SKM-1 treated with dmso at 0.1 percent for 144 hours (cell line): ENCODE measurements at regions not wholly inside any gene's neighbourhood (a gene's known extent, or its start where the extent isn't known, plus 50 kb on each side); places are given as distances from the start of the nearest gene placed in this dataset.

ENCODE experiments used
- DNase-seq: peaks from one replicate; lab custom pipeline; 2025; ENCODE audit not compliant: unreplicated experiment; lab: John Stamatoyannopoulos, UW

DNA sequence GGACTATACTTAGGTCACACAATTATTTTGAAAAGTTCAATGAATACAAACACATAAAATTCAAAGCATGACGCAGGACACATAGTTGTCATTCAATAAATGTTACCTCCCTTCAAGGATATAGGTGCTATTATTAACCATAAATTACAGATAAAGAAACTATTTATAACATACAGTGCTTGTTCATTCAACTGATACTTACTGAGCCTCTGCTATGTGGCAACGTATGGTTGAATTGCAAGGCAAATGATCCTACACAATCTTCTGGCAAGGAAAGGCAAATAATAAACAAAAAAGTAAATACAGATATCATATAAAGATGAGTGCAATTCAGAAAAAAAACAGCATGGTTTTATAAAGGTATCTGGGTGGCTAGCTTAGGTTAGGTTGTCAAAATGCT, 614.7 kb downstream of the LTN1 start:
- no peak for DNase-seq

- no peak for DNase-seq
Measured at GRCh38 chr21:28375708-28376385, 616.8 kb downstream of the LTN1 start.

GRCh38 chr21:28374881-28375280, 617.8 kb downstream of the LTN1 start:
- no peak for DNase-seq

- no peak for DNase-seq
Measured at GRCh38 chr21:28371713-28372112, 621.0 kb downstream of the LTN1 start.

DNA sequence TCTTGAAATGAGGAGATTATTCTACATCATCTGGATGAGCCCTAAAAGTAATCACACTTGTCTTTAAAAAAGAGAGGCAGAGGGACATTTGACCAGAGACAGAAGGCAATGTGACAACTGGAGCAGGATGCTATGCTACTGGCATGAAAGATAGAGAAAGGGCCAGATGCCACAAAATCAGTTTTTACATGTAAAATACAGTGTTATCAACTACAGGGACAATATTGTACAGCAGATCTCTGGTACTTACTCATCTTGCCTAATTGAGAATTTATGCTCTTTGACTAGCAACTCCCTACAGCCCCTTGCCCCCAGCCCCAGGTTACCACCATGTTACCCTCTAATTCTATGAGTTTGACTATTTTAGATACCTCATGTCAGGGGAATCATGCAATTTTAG, 633.4 kb downstream of the LTN1 start:
- DNase-seq, result no peak

DNA sequence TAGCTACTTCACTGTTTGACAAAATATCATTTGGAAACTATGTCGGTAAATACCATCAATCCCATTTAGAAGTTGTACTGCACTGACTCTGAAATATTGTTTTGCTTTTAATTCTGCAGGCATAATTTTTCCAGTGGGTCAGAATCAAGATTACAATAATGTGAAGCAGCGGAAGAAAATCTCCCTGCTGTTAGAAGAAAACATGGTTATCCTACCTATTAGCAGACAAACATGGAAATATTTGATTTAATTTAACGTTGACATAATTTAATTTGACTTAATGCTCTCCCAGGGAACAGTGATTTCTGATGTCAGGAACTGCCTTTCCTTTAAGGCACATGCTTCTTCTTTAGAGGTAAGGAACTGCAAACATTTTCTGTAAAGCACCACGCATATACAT, 634.0 kb downstream of the LTN1 start:
- no peak for DNase-seq

- no peak for DNase-seq
Measured at GRCh38 chr21:28358170-28358569, 634.5 kb downstream of the LTN1 start.

DNA sequence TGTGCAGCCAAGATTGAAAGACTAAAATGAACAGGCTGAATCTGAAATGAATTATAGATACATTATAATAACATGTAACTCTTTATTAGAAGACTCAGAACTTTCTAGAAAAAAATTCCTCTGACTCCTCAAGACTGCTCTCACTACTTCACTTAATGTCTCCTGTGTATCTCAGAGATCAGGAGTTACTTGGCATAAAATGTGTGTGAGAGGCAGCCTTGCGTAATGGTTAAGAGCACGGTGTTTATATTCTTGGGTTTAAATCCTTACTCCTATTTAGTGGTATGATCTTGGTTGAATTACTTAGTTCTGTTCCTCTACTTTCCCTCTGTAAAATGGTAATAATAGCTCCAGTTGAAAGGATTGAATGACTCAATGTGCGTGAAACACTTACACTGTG, 634.9 kb downstream of the LTN1 start:
- DNase-seq, result no peak

DNA sequence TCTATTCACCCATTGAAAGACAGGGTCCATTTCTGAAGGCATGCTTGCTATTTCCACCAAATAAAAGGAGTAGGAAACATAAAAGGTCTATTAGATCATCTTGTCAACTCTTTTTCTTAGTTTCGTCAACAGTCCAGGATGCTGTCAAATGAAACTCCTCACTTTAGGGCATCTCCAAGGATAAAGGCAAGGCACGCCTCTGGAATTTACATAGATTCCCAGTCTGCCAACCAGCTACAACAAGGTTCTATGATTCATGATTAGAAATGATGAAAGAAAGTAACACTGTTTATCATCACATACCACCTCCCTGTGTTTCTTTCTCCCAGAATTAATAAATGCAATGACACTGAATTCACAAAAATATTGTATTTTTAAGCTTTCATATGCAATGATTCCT, 636.3 kb downstream of the LTN1 start:
- no peak for DNase-seq

DNA sequence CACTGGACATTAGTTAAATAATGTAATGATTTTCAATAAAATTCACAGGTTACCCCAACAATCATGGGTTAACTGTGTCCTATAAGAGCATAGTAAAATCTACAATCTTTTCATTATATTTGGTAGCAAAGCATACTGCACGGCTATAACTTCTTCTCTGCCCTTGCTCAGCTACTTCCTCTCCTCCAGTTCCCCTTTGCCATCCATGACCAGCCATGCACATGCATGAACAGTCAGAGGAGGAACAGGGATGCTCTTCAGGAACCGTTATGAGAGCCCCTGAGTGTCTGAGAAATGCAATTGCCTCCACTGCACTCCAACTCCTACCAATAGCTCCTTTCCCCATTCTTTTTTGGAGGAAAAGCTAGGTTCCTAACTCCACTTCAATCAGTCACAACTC, 646.7 kb downstream of the LTN1 start:
- peak; percentile 46 for DNase-seq

DNA sequence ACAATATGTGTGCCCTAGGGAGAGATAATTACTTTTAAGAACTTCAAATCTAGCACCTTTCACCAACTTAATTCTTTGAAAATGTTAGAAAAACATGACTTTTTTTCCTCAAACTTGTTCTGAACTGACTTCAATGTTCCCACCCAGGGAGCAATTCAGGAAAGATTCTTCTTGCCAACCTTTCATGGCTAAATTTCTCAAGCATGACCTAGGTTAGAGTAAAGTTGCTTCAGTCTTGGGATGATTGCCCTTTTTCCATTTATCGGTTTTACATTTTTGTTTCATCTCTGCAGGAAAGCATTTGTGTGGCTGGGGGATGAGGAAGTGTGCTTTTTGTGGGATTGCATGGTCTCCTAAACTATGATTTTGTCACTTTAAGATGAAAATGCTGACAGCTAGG, 647.7 kb downstream of the LTN1 start:
- DNase-seq, result no peak

DNA sequence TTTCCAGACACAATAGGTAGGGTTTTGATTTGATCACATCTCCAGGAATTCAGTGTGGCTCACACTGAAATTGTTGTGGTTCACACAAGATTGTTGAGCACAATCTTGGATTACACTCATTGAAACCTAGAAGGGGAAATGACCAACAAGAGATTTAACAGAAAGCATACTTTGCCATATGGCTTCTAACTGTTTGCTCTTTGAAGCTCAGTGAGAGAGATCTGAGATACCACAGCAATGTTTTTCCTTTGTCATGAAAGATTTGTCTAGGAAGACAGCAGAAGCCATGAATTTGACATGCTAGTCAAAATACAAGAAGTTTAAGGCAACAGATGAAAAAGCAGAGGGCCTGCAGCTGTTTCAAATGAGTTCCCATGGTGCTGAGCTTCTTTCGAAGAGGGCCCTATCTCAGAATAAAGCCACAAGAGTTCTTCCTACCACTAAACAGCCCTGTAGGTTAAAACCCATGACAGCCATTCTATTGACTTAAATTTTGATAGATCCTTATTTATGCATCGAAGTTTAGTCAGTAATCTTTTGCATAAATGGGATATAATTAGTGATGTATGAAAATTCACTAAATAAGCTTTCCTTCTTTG, 650.4 kb downstream of the LTN1 start:
- DNase-seq, result no peak

- no peak for DNase-seq
Measured at GRCh38 chr21:28339403-28339802, 653.3 kb downstream of the LTN1 start.

- DNase-seq, result no peak
Measured at GRCh38 chr21:28338701-28339305, 653.9 kb downstream of the LTN1 start.

GRCh38 chr21:28337315-28337714, 655.4 kb downstream of the LTN1 start:
- no peak for DNase-seq

GRCh38 chr21:28336314-28336713, 656.4 kb downstream of the LTN1 start:
- no peak for DNase-seq

DNA sequence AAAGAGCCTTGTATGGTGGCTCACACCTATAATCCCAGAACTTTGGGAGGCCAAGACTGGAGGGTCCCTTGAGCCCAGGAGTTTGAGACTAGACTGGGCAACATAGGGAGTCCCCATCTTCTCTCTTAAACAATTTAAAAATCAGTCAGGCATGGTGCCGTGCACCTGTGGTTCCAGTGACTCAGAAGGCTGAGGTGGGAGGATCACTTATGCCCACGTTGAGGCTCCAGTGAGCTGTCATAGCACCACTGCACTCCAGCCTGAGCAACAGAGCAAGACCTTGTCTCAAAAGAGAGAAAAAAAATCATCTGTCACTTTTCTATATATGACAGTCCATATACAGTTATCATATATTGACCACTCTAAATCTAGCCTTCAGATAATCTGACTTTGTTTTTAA, 658.3 kb downstream of the LTN1 start:
- DNase-seq, result no peak

DNA sequence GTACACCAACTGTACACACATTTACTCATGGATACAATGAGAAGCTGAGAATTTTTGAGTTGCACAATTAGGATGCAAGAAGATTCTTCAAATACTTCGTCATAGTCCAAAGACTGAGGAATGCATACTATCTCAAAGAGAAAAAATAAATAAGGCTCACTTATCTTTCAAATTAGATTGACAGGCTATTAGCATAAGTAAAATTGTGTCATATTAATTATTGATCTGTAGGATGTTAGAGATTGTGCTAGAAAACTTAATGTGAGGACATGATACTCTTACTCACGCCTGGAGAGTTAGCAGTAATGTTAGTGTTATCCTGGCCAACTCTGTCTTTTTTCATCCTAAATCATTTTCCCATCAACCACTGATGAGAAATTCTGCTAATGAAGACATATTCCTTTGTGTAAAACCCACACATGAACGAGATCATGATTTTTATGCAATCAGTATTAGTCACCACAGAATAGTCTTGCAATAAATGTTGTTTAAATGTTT, 659.0 kb downstream of the LTN1 start:
- DNase-seq, result no peak

GRCh38 chr21:28332796-28333195, 659.9 kb downstream of the LTN1 start:
- no peak for DNase-seq

DNA sequence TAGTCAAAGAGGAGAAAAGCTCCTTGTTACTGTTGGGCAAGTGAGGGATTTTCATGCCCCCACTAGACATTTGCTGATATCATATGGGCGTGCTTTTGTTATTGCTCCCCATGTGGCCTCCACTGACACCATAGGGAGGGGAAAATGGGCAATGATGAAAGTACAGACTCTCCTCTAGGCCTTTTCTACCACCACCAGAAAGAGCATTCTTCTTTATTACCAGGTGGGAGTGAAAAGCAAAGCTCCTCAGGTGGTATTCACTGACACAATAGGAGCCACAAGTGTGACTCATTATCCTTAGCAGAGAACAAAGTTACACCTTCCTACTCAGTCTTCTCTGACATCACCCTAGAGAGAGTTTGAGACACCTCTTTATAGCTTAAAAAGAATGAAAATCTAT, 667.1 kb downstream of the LTN1 start:
- no peak for DNase-seq

- no peak for DNase-seq
Measured at GRCh38 chr21:28324690-28325089, 668.0 kb downstream of the LTN1 start.

DNA sequence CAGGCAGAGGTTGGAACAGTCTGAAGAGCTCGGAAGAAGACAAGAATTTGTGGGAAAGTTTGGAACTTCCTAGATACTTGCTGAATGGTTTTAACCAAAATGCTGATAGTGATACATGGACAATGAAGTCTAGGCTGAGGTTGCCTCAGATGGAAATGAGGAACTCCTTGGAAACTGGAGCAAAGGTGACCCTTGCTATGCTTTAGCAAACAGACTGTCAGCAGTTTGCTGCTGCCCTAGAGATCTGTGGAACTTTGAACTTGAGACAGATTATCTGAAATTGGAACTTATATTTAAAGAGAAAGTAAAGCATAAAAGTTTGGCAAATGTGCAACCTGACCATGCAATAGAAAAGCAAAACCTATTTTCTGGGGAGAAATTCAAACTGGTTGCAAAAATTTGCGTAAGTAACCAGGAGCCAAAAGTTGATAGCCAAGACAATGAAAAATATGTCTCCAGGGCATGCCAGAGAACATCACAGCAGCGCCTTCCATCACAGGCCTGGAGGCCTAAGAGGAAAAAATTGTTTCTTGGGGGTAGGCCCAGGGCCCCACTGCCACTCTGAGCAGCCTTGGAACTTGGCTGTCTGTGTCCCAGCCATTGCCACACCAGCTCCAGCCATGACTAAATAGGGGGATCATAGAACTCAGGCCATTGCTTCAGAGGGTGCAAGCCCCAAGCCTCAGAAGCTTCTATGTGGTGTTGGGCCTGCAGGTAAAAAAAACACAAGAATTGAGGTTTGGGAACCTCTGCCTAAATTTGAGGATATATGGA, 675.3 kb downstream of the LTN1 start:
- DNase-seq, result no peak
